ENCODE measurements at regions not wholly inside any gene's neighbourhood (a gene's known extent, or its start where the extent isn't known, plus 50 kb on each side); places are given as distances from the start of the nearest gene placed in this dataset.
"Not testable (repeated sequence)": the region's sequence is repeated elsewhere in the genome, so short reads cannot be mapped to it uniquely, and the experiment has no call there.

GRCh38 chrX:150205011-150205410, 158.1 kb upstream of the MAMLD1 start:
- H3K36me3 Mint-ChIP-seq (ENCODE audit: low read depth): no peaks in the 10 kb centered on the region
- H3K4me3 Mint-ChIP-seq: no peak overlapping the region
- no peak overlapping the region for H3K27ac Mint-ChIP-seq
- no peaks in the 10 kb centered on the region for H3K27me3 Mint-ChIP-seq
- DNase-seq: no peak
- intact Hi-C loops (cut with micrococcal nuclease): loop anchor here (10.0 kb wide), 1 partner anchor 370 kb away; no protein-coding TSS in a partner anchor
- no peaks in the 10 kb centered on the region for H3K9me3 Mint-ChIP-seq
- H3K4me1 Mint-ChIP-seq: peaks cover 8% of the 10 kb centered on the region

- no peak overlapping the region for H3K4me3 Mint-ChIP-seq
- H3K27me3 Mint-ChIP-seq: peaks cover 5% of the 10 kb centered on the region
- intact Hi-C loops (cut with micrococcal nuclease): loop anchor here (10.0 kb wide), 1 partner anchor 367 kb away; no protein-coding TSS in a partner anchor
- no peaks in the 10 kb centered on the region for H3K4me1 Mint-ChIP-seq
- H3K9me3 Mint-ChIP-seq: no peaks in the 10 kb centered on the region
- no peak overlapping the region for H3K27ac Mint-ChIP-seq
- DNase-seq: no peak
- no peaks in the 10 kb centered on the region for H3K36me3 Mint-ChIP-seq (ENCODE audit: low read depth)
Measured at GRCh38 chrX:150207733-150208132, 155.4 kb upstream of the MAMLD1 start.

- H3K9me3 Mint-ChIP-seq: no peaks in the 10 kb centered on the region
- H3K36me3 Mint-ChIP-seq (ENCODE audit: low read depth): no peaks in the 10 kb centered on the region
- H3K27ac Mint-ChIP-seq: no peak overlapping the region
- no peak overlapping the region for H3K4me3 Mint-ChIP-seq
- no peak for DNase-seq
- H3K27me3 Mint-ChIP-seq: peaks cover 5% of the 10 kb centered on the region
- intact Hi-C loops (cut with micrococcal nuclease): no loop called here
- H3K4me1 Mint-ChIP-seq: no peaks in the 10 kb centered on the region
Measured at GRCh38 chrX:150211988-150212387, 151.1 kb upstream of the MAMLD1 start.

GRCh38 chrX:150212672-150213480, 150.2 kb upstream of the MAMLD1 start:
- Mint-ChIP-seq H3K27ac (no peak overlapping the region), H3K9me3 (no peaks in the 10 kb centered on the region), H3K4me3 (no peak overlapping the region), H3K27me3 (peaks cover 5% of the 10 kb centered on the region), H3K4me1 (no peaks in the 10 kb centered on the region), H3K36me3 (ENCODE audit: low read depth) (no peaks in the 10 kb centered on the region)
- intact Hi-C loops (cut with micrococcal nuclease): no loop called here
- no peak for DNase-seq

GRCh38 chrX:150213481-150214030, 149.6 kb upstream of the MAMLD1 start:
- Mint-ChIP-seq H3K27me3 (peaks cover 5% of the 10 kb centered on the region), H3K4me1 (no peaks in the 10 kb centered on the region), H3K27ac (no peak overlapping the region), H3K36me3 (ENCODE audit: low read depth) (no peaks in the 10 kb centered on the region), H3K9me3 (no peaks in the 10 kb centered on the region), H3K4me3 (no peak overlapping the region)
- intact Hi-C loops (cut with micrococcal nuclease): no loop called here
- DNase-seq: no peak

- DNase-seq; H3K9me3 Mint-ChIP-seq; H3K27me3 Mint-ChIP-seq; H3K4me3 Mint-ChIP-seq; intact Hi-C loops (cut with micrococcal nuclease); H3K4me1 Mint-ChIP-seq; H3K36me3 Mint-ChIP-seq (ENCODE audit: low read depth); H3K27ac Mint-ChIP-seq: not testable (repeated sequence)
Measured at GRCh38 chrX:150216000-150216399, 147.1 kb upstream of the MAMLD1 start.

- no peak for DNase-seq
- no peaks in the 10 kb centered on the region for H3K9me3 Mint-ChIP-seq
- no peak overlapping the region for H3K4me3 Mint-ChIP-seq
- peaks cover 10% of the 10 kb centered on the region for H3K27me3 Mint-ChIP-seq
- no peaks in the 10 kb centered on the region for H3K4me1 Mint-ChIP-seq
- intact Hi-C loops (cut with micrococcal nuclease): no loop called here
- no peaks in the 10 kb centered on the region for H3K36me3 Mint-ChIP-seq (ENCODE audit: low read depth)
- H3K27ac Mint-ChIP-seq: no peak overlapping the region
Measured at GRCh38 chrX:150216716-150217115, 146.4 kb upstream of the MAMLD1 start.

- Mint-ChIP-seq H3K27me3 (peaks cover 8% of the 10 kb centered on the region), H3K27ac (no peak overlapping the region), H3K9me3 (no peaks in the 10 kb centered on the region), H3K4me3 (no peak overlapping the region), H3K4me1 (no peaks in the 10 kb centered on the region), H3K36me3 (ENCODE audit: low read depth) (no peaks in the 10 kb centered on the region)
- intact Hi-C loops (cut with micrococcal nuclease): no loop called here
- no peak for DNase-seq
Measured at GRCh38 chrX:150217609-150218008, 145.5 kb upstream of the MAMLD1 start.

GRCh38 chrX:150219374-150220185, 143.5 kb upstream of the MAMLD1 start:
- Mint-ChIP-seq H3K36me3 (ENCODE audit: low read depth) (no peaks in the 10 kb centered on the region), H3K9me3 (no peaks in the 10 kb centered on the region), H3K27me3 (peaks cover 8% of the 10 kb centered on the region), H3K4me3 (no peak overlapping the region), H3K27ac (no peak overlapping the region), H3K4me1 (no peaks in the 10 kb centered on the region)
- intact Hi-C loops (cut with micrococcal nuclease): no loop called here
- DNase-seq: no peak

- Mint-ChIP-seq H3K27me3 (peaks cover 8% of the 10 kb centered on the region), H3K36me3 (ENCODE audit: low read depth) (no peaks in the 10 kb centered on the region), H3K9me3 (no peaks in the 10 kb centered on the region), H3K4me1 (peaks cover 2% of the 10 kb centered on the region), H3K4me3 (no peak overlapping the region), H3K27ac (no peak overlapping the region)
- no peak for DNase-seq
- intact Hi-C loops (cut with micrococcal nuclease): no loop called here
Measured at GRCh38 chrX:150223176-150224015, 139.7 kb upstream of the MAMLD1 start.

- no peak overlapping the region for H3K4me3 Mint-ChIP-seq
- H3K27me3 Mint-ChIP-seq: peaks cover 9% of the 10 kb centered on the region
- H3K4me1 Mint-ChIP-seq: peaks cover 2% of the 10 kb centered on the region
- H3K27ac Mint-ChIP-seq: no peak overlapping the region
- DNase-seq: no peak
- H3K36me3 Mint-ChIP-seq (ENCODE audit: low read depth): no peaks in the 10 kb centered on the region
- H3K9me3 Mint-ChIP-seq: no peaks in the 10 kb centered on the region
- intact Hi-C loops (cut with micrococcal nuclease): no loop called here
Measured at GRCh38 chrX:150224676-150225075, 138.4 kb upstream of the MAMLD1 start.

GRCh38 chrX:150225266-150225665, 137.9 kb upstream of the MAMLD1 start:
- no peak overlapping the region for H3K4me3 Mint-ChIP-seq
- no peak for DNase-seq
- H3K4me1 Mint-ChIP-seq: peaks cover 2% of the 10 kb centered on the region
- H3K9me3 Mint-ChIP-seq: no peaks in the 10 kb centered on the region
- intact Hi-C loops (cut with micrococcal nuclease): no loop called here
- no peaks in the 10 kb centered on the region for H3K36me3 Mint-ChIP-seq (ENCODE audit: low read depth)
- peaks cover 9% of the 10 kb centered on the region for H3K27me3 Mint-ChIP-seq
- H3K27ac Mint-ChIP-seq: no peak overlapping the region

- intact Hi-C loops (cut with micrococcal nuclease): no loop called here
- H3K9me3 Mint-ChIP-seq: no peaks in the 10 kb centered on the region
- H3K4me3 Mint-ChIP-seq: no peak overlapping the region
- H3K27me3 Mint-ChIP-seq: peaks cover 11% of the 10 kb centered on the region
- DNase-seq: no peak
- no peak overlapping the region for H3K27ac Mint-ChIP-seq
- peaks cover 2% of the 10 kb centered on the region for H3K4me1 Mint-ChIP-seq
- H3K36me3 Mint-ChIP-seq (ENCODE audit: low read depth): no peaks in the 10 kb centered on the region
Measured at GRCh38 chrX:150225756-150226155, 137.4 kb upstream of the MAMLD1 start.
